ENCODE measurements at regions not wholly inside any gene's neighbourhood (a gene's known extent, or its start where the extent isn't known, plus 50 kb on each side); places are given as distances from the start of the nearest gene placed in this dataset.

- no peak for DNase-seq (ENCODE audit: extremely low read depth, low read depth)
- H3K4me3 ChIP-seq (replicated peaks; ENCODE audit: low read depth, low read length): no peak overlapping the region
- no peak for TF ChIP-seq CTCF (IDR thresholded peaks at IDR 0.05; ENCODE audit: low read depth, low read length, missing control alignments)
These were observed 97.1 kb upstream of the IRS2 start for GRCh38 chr13:109883181-109884180.

GRCh38 chr13:109881961-109882558, 95.7 kb upstream of the IRS2 start:
- no peak for TF ChIP-seq CTCF (IDR thresholded peaks at IDR 0.05; ENCODE audit: low read depth, low read length, missing control alignments)
- H3K4me3 ChIP-seq (replicated peaks; ENCODE audit: low read depth, low read length): no peak overlapping the region
- DNase-seq (ENCODE audit: extremely low read depth, low read depth): no peak

GRCh38 chr13:109881347-109881725, 95.0 kb upstream of the IRS2 start:
- TF ChIP-seq CTCF (IDR thresholded peaks at IDR 0.05; ENCODE audit: low read depth, low read length, missing control alignments): no peak
- no peak overlapping the region for H3K4me3 ChIP-seq (replicated peaks; ENCODE audit: low read depth, low read length)
- DNase-seq (ENCODE audit: extremely low read depth, low read depth): no peak

GRCh38 chr13:109880371-109881346, 94.3 kb upstream of the IRS2 start:
- DNase-seq (ENCODE audit: extremely low read depth, low read depth): no peak
- no peak for TF ChIP-seq CTCF (IDR thresholded peaks at IDR 0.05; ENCODE audit: low read depth, low read length, missing control alignments)
- H3K4me3 ChIP-seq (replicated peaks; ENCODE audit: low read depth, low read length): no peak overlapping the region

- DNase-seq (ENCODE audit: extremely low read depth, low read depth): no peak
- H3K4me3 ChIP-seq (replicated peaks; ENCODE audit: low read depth, low read length): no peak overlapping the region
- TF ChIP-seq CTCF (IDR thresholded peaks at IDR 0.05; ENCODE audit: low read depth, low read length, missing control alignments): no peak
These were observed 93.0 kb upstream of the IRS2 start for GRCh38 chr13:109879338-109879737.

GRCh38 chr13:109877809-109878208, 91.4 kb upstream of the IRS2 start:
- H3K4me3 ChIP-seq (replicated peaks; ENCODE audit: low read depth, low read length): no peak overlapping the region
- no peak for TF ChIP-seq CTCF (IDR thresholded peaks at IDR 0.05; ENCODE audit: low read depth, low read length, missing control alignments)
- DNase-seq (ENCODE audit: extremely low read depth, low read depth): no peak
